IMR-90 (cell line): ENCODE measurements at regions not wholly inside any gene's neighbourhood (a gene's known extent, or its start where the extent isn't known, plus 50 kb on each side); places are given as distances from the start of the nearest gene placed in this dataset.

Experiments used
- ATAC-seq: fragments of 200-7000 bp; cut with Tn5 transposase; 2 replicates; pipeline ENCODE4 v1.9.1; 2020; ENCODE audit warnings: low read depth, mild to moderate bottlenecking, moderate library complexity
- BruUV-seq: library from RNA; stranded (reverse); fragments of 400-500 nt; replicated peaks from 2 replicates; lab custom pipeline; 2021; lab: Mats Ljungman, UMichigan
- CTCF ChIA-PET: fragments of 300-600 bp; formaldehyde crosslinking; extraction: SDS; loops from one replicate; lab custom pipeline; 2021; ENCODE audit warnings: antibody characterized with exemption; lab: Yijun Ruan, JAX
- POLR2A ChIA-PET: fragments of 300-600 bp; sonication (Branson Sonifier 250); formaldehyde crosslinking; loops from one replicate; lab custom pipeline; 2022; ENCODE audit warnings: antibody characterized with exemption; ENCODE audit not compliant: unreplicated experiment; lab: Charles Lee
- DNase-seq: peaks from one replicate; pipeline ENCODE4 v3.0.0; 2013
- H2AFZ ChIP-seq: replicated peaks from 2 replicates; pipeline ENCODE3; 2013; ENCODE audit warnings: low read length, mild to moderate bottlenecking; ENCODE audit not compliant: poor library complexity
- H2AK5ac ChIP-seq: 2 replicates; pipeline ENCODE4 v1.6.1; 2013; ENCODE audit warnings: low read depth, low read length, inconsistent platforms
- H2AK9ac ChIP-seq: replicated peaks from 2 replicates; pipeline ENCODE3; 2013; ENCODE audit warnings: mild to moderate bottlenecking, low read depth, low read length, moderate library complexity; ENCODE audit not compliant: poor library complexity
- H2BK120ac ChIP-seq: 2 replicates; pipeline ENCODE4 v1.6.1; 2013; ENCODE audit warnings: low read depth, low read length, inconsistent platforms
- H2BK15ac ChIP-seq: 3 replicates; pipeline ENCODE4 v1.6.1; 2013; ENCODE audit warnings: low read depth, low read length, inconsistent platforms
- H2BK20ac ChIP-seq: 2 replicates; pipeline ENCODE4 v1.6.1; 2013; ENCODE audit warnings: low read depth, mild to moderate bottlenecking, inconsistent platforms, low read length, moderate library complexity
- H2BK5ac ChIP-seq: 2 replicates; pipeline ENCODE4 v1.6.1; 2013; ENCODE audit warnings: mild to moderate bottlenecking, low read depth, low read length, inconsistent platforms; ENCODE audit not compliant: poor library complexity, severe bottlenecking
- H3K14ac ChIP-seq: replicated peaks from 2 replicates; pipeline ENCODE4 v1.6.1; 2013; ENCODE audit warnings: low read depth, low read length, inconsistent platforms
- H3K18ac ChIP-seq: 2 replicates; pipeline ENCODE4 v1.6.1; 2013; ENCODE audit warnings: low read depth, low read length, control low read depth
- H3K23ac ChIP-seq: 2 replicates; pipeline ENCODE4 v1.6.1; 2013; ENCODE audit warnings: low read depth, low read length, inconsistent platforms
- H3K27ac ChIP-seq: 2 replicates; pipeline ENCODE4 v1.5.1; 2013; ENCODE audit warnings: mild to moderate bottlenecking, control low read depth, low read length; ENCODE audit not compliant: insufficient read depth
- H3K27me3 ChIP-seq: 2 replicates; pipeline ENCODE4 v1.6.1; 2013; ENCODE audit warnings: low read length; ENCODE audit not compliant: control insufficient read depth, insufficient read depth
- H3K36me3 ChIP-seq: 2 replicates; pipeline ENCODE4 v1.6.1; 2013; ENCODE audit warnings: low read length, mixed read lengths; ENCODE audit not compliant: control insufficient read depth, insufficient read depth
- H3K4ac ChIP-seq: 2 replicates; pipeline ENCODE4 v1.6.1; 2013; ENCODE audit warnings: low read depth, low read length, inconsistent platforms
- H3K4me1 ChIP-seq: 2 replicates; pipeline ENCODE4 v1.6.1; 2013; ENCODE audit warnings: low read length, mixed read lengths; ENCODE audit not compliant: control insufficient read depth, insufficient read depth
- H3K4me2 ChIP-seq: 2 replicates; pipeline ENCODE4 v1.6.1; 2013; ENCODE audit warnings: low read depth, mild to moderate bottlenecking, control low read depth, low read length, moderate library complexity
- H3K4me3 ChIP-seq: 2 replicates; pipeline ENCODE4 v1.5.1; 2013; ENCODE audit warnings: low read depth, mild to moderate bottlenecking, control low read depth, low read length, moderate library complexity; ENCODE audit not compliant: insufficient read depth
- H3K56ac ChIP-seq: 2 replicates; pipeline ENCODE4 v1.6.1; 2013; ENCODE audit warnings: low read length, inconsistent platforms; ENCODE audit not compliant: insufficient read depth; ENCODE audit errors: extremely low read depth
- H3K79me1 ChIP-seq, 2 experiments: 2 replicates each; pipeline ENCODE4 v1.6.1; 2013; ENCODE audit warnings: low read length in 2 of 2, inconsistent platforms in 1 of 2, low read depth in 1 of 2
- H3K9ac ChIP-seq: 2 replicates; pipeline ENCODE4 v1.6.1; 2013; ENCODE audit warnings: low read depth, low read length, control low read depth
- H3K9me1 ChIP-seq: 2 replicates; pipeline ENCODE4 v1.6.1; 2013; ENCODE audit warnings: low read length, inconsistent platforms; ENCODE audit not compliant: insufficient read depth
- H3K9me3 ChIP-seq: 2 replicates; pipeline ENCODE4 v1.6.1; 2013; ENCODE audit warnings: low read length; ENCODE audit not compliant: control insufficient read depth, insufficient read depth
- H4K20me1 ChIP-seq: 2 replicates; pipeline ENCODE4 v1.6.1; 2013; ENCODE audit warnings: low read length, inconsistent platforms; ENCODE audit not compliant: insufficient read depth
- H4K5ac ChIP-seq: 2 replicates; pipeline ENCODE4 v1.6.1; 2013; ENCODE audit warnings: mild to moderate bottlenecking, low read depth, low read length, control low read depth
- H4K8ac ChIP-seq, 2 experiments: 2 replicates each; pipeline ENCODE4 v1.6.1; 2013; ENCODE audit warnings: low read depth in 2 of 2, low read length in 2 of 2, control low read depth in 1 of 2, inconsistent platforms in 1 of 2
- H4K91ac ChIP-seq: 2 replicates; pipeline ENCODE4 v1.6.1; 2013; ENCODE audit warnings: low read depth, low read length, inconsistent platforms; ENCODE audit not compliant: insufficient read depth
- BHLHE40 ChIP-seq: fragments of 150-350 bp; IDR thresholded peaks from 2 replicates; pipeline ENCODE4 v1.6.1; 2016; ENCODE audit warnings: mild to moderate bottlenecking, low read depth, low read length
- CEBPB ChIP-seq: IDR thresholded peaks from 2 replicates; pipeline ENCODE4 v1.6.1; 2012; ENCODE audit warnings: low read depth, low read length, improper control_type of control experiment
- CHD1 ChIP-seq: IDR thresholded peaks from 2 replicates; pipeline ENCODE4 v1.6.1; 2012; ENCODE audit warnings: low read depth, low read length, improper control_type of control experiment
- CTCF ChIP-seq: conservative IDR thresholded peaks from 2 replicates; pipeline ENCODE4 v1.5.1; 2012; ENCODE audit warnings: mild to moderate bottlenecking, low read depth, low read length, improper control_type of control experiment
- ELK1 ChIP-seq: fragments of 150-350 bp; IDR thresholded peaks from 2 replicates; pipeline ENCODE4 v1.6.1; 2016; ENCODE audit warnings: low read depth, mild to moderate bottlenecking, low read length, moderate library complexity, borderline replicate concordance
- FOS ChIP-seq: fragments of 150-350 bp; IDR thresholded peaks from 2 replicates; pipeline ENCODE4 v1.6.1; 2016; ENCODE audit warnings: low read depth, low read length
- MAFK ChIP-seq: IDR thresholded peaks from 2 replicates; pipeline ENCODE4 v1.6.1; 2012; ENCODE audit warnings: low read depth, low read length, improper control_type of control experiment
- MAZ ChIP-seq: IDR thresholded peaks from 2 replicates; pipeline ENCODE4 v1.6.1; 2012; ENCODE audit warnings: low read depth, mild to moderate bottlenecking, low read length, improper control_type of control experiment, moderate library complexity, borderline replicate concordance
- MXI1 ChIP-seq: IDR thresholded peaks from 2 replicates; pipeline ENCODE4 v1.6.1; 2012; ENCODE audit warnings: low read depth, mild to moderate bottlenecking, low read length, moderate library complexity, borderline replicate concordance
- NFE2L2 ChIP-seq: fragments of 150-350 bp; IDR thresholded peaks from 2 replicates; pipeline ENCODE4 v1.6.1; 2016; ENCODE audit warnings: low read depth, mild to moderate bottlenecking, low read length
- POLR2A ChIP-seq: IDR thresholded peaks from 2 replicates; pipeline ENCODE4 v1.6.1; 2012; ENCODE audit warnings: mild to moderate bottlenecking, low read depth, low read length
- RAD21 ChIP-seq: IDR thresholded peaks from 2 replicates; pipeline ENCODE4 v1.6.1; 2012; ENCODE audit warnings: low read length, improper control_type of control experiment
- RCOR1 ChIP-seq: IDR thresholded peaks from 2 replicates; pipeline ENCODE4 v1.6.1; 2012; ENCODE audit warnings: mild to moderate bottlenecking, low read length, improper control_type of control experiment; ENCODE audit not compliant: insufficient replicate concordance
- RFX5 ChIP-seq: IDR thresholded peaks from 2 replicates; pipeline ENCODE4 v1.8.0; 2012; ENCODE audit warnings: low read depth, mild to moderate bottlenecking, low read length, moderate library complexity
- SMC3 ChIP-seq: fragments of 150-350 bp; IDR thresholded peaks from 2 replicates; pipeline ENCODE4 v1.6.1; 2016; ENCODE audit warnings: low read depth, mild to moderate bottlenecking, antibody characterized with exemption, low read length, moderate library complexity
- USF2 ChIP-seq: fragments of 150-350 bp; IDR thresholded peaks from 2 replicates; pipeline ENCODE4 v1.6.1; 2017; ENCODE audit warnings: mild to moderate bottlenecking, antibody characterized with exemption, low read length, low read depth
- WGBS, 2 experiments: methylation state at CpG; one replicate each; pipeline versions ENCODE4 v1.1.5 to v1.1.7; 2013; ENCODE audit warnings: missing lambda C conversion rate in 2 of 2; ENCODE audit not compliant: insufficient read length in 1 of 2; ENCODE audit errors: extremely low coverage in 2 of 2; 5-methylcytosine and 5-hydroxymethylcytosine counted together
- dilution Hi-C: fragments of 300-500 bp; cut with HindIII; formaldehyde crosslinking; loops from one replicate; pipeline ENCODE4 v1.14.3; 2018; ENCODE audit warnings: low sequenced_read_pairs; ENCODE audit not compliant: unreplicated experiment
- in situ Hi-C: fragments of 300-500 bp; cut with MboI; formaldehyde crosslinking; loops from 3 replicates; pipeline ENCODE4 v1.14.3; 2019; ENCODE audit warnings: low sequenced_read_pairs, inconsistent platforms, mixed read lengths
- intact Hi-C: fragments of 100-400 bp; cut with micrococcal nuclease; formaldehyde crosslinking; loops from 2 replicates; pipeline ENCODE4 v1.10.0; 2022

GRCh38 chr5:30237189-30237588 lies 956.3 kb upstream of the CDH6 start:
- POLR2A ChIA-PET = no interaction called here
- Histone ChIP-seq H3K9ac (no peak overlapping the region), H2BK5ac (no peak overlapping the region), H2AK5ac (no peak overlapping the region), H4K8ac (no peak overlapping the region), H3K56ac (no peak overlapping the region), H2BK15ac (no peak overlapping the region), H2AFZ (no peak overlapping the region), H3K4me1 (no peaks in the 10 kb centered on the region), H3K4me3 (no peak overlapping the region), H3K9me1 (no peaks in the 10 kb centered on the region), H4K91ac (no peak overlapping the region), H3K9me3 (peaks cover 6% of the 10 kb centered on the region), H3K79me1 (no peaks in the 10 kb centered on the region), H3K4me2 (no peak overlapping the region), H2BK120ac (no peak overlapping the region), H2AK9ac (no peak overlapping the region), H3K4ac (no peak overlapping the region), H3K18ac (no peak overlapping the region), H3K14ac (no peak overlapping the region), H2BK20ac (no peak overlapping the region), H4K20me1 (no peaks in the 10 kb centered on the region), H3K23ac (no peak overlapping the region), H3K36me3 (no peaks in the 10 kb centered on the region), H4K5ac (no peak overlapping the region), H3K27me3 (no peaks in the 10 kb centered on the region), H3K27ac (no peak overlapping the region)
- in situ Hi-C loops (no loop called here), dilution Hi-C loops (no loop called here), intact Hi-C loops (no loop called here)
- BruUV-seq = no TSS peak
- DNase-seq = no peak
- no peak for TF ChIP-seq CEBPB
- no peak for TF ChIP-seq MAZ
- TF ChIP-seq FOS = no peak
- TF ChIP-seq BHLHE40 = no peak
- TF ChIP-seq SMC3 = no peak
- no peak for TF ChIP-seq CHD1
- no peak for TF ChIP-seq RFX5
- TF ChIP-seq ELK1 = no peak
- no peak for TF ChIP-seq POLR2A
- TF ChIP-seq RAD21 = no peak
- no peak for TF ChIP-seq CTCF
- TF ChIP-seq MXI1 = no peak
- no peak for TF ChIP-seq RCOR1
- TF ChIP-seq USF2 = no peak
- no peak for TF ChIP-seq MAFK
- TF ChIP-seq NFE2L2 = no peak
- no CpG with 5 or more reads among the region's 2 CpGs for WGBS, 2 experiments
- no peak for ATAC-seq
- CTCF ChIA-PET = no interaction called here
